ENCODE measurements at regions not wholly inside any gene's neighbourhood (a gene's known extent, or its start where the extent isn't known, plus 50 kb on each side); places are given as distances from the start of the nearest gene placed in this dataset.

- no peak for DNase-seq
These were observed 1441.5 kb upstream of the IGFBP7 start for GRCh38 chr4:58551676-58552075.

DNA sequence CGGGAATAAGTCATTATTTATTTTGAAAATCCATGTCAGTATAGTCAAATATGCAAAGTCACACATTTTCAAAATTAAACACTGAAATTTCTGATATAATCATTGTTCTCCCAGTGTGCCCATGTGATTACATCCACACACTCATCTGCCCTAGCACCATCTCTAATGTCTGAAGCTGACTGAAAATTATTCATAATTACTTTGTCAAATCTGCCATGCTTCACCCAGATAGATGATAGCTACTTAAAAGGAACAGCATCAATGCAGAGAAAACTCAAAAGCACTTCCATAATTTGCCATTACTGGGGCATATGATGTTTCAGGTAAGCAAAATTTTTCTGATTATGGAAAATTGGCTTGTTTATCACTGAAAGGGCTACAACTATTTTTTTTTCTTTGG lies 1433.3 kb upstream of the IGFBP7 start:
- no peak for DNase-seq

- no peak for DNase-seq
These were observed 1431.7 kb upstream of the IGFBP7 start for GRCh38 chr4:58541926-58542325.

GRCh38 chr4:58522765-58523382 lies 1412.7 kb upstream of the IGFBP7 start:
- DNase-seq: no peak

GRCh38 chr4:58515226-58515625 lies 1405.0 kb upstream of the IGFBP7 start:
- no peak for DNase-seq

DNA sequence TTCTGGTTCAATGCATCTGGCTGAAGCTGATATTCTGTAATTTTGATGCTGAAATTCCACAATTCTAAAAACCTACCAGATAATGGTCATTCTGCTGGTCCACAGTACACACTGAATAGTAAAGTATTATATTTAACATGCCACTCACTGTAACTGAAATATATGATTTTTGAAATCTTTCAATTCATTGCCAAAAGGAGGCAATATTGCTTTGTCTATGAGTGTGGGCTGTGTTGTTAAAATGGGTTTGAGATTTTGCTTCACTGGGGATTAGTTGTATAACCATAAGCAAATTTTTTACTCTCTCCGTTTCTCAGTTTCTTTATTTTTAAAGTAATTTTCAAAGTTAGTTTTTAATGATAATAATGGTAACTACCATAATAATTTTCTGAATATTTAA lies 1404.1 kb upstream of the IGFBP7 start:
- no peak for DNase-seq

DNA sequence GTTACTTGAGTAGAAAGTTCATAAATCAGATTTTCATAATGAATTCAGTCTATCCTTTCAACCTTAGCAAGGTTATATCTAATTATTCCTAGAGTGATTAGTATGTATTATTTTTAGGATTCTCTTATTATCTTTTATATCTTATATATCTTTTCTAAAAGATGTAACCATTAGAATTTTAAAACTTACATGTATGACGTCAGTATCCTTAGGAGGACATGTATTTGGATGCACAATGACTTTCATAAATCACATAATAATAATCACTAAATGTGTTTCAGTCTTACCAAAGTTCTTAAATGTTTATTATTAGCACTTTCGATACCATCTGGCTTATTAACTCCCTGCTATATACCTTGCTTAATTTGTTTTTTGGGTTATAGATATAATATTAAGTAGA lies 1400.5 kb upstream of the IGFBP7 start:
- DNase-seq: no peak

GRCh38 chr4:58507079-58507478 lies 1396.9 kb upstream of the IGFBP7 start:
- no peak for DNase-seq

GRCh38 chr4:58502839-58503238 lies 1392.7 kb upstream of the IGFBP7 start:
- no peak for DNase-seq

DNA sequence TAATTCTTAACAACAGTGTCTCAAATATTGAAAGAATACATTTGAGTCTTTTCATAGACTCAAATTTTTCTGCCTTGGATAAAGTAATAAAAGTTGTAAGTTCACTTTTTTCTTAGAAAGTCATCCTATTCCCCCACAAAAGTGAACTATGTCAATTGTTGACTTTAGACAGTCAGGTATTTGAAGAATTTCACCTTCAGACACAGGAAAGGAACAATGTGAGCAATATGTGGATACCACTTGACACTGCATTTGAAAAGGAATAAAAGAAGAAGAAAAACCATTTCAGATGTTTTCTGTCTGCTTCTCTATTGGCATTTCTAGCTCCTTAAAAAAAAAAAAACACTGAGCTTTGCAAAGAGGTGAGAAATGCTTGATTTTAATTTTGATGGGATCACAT lies 1389.0 kb upstream of the IGFBP7 start:
- DNase-seq: no peak

GRCh38 chr4:58491620-58492019 lies 1381.4 kb upstream of the IGFBP7 start:
- no peak for DNase-seq

- no peak for DNase-seq
These were observed 1367.8 kb upstream of the IGFBP7 start for GRCh38 chr4:58477950-58478349.

DNA sequence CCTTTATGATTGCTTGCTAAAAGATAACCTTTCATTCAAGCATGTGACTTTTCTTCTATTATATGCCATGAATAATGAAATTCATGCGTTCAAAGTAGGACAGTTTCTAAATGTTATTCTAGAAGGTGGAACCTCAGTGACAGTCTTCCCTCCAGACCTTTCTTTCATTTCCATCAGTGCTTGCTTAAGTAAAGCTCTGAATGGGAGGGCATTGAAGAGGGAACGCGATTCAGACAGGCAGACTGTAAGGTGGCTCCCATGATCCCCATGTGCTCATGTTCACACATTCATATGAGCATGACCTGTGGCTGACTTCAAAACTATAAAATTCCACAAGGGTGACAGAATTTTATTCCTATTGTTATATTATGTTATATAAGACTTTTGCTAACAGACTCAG lies 1367.3 kb upstream of the IGFBP7 start:
- no peak for DNase-seq

- DNase-seq: no peak
These were observed 1364.9 kb upstream of the IGFBP7 start for GRCh38 chr4:58475097-58475496.

DNA sequence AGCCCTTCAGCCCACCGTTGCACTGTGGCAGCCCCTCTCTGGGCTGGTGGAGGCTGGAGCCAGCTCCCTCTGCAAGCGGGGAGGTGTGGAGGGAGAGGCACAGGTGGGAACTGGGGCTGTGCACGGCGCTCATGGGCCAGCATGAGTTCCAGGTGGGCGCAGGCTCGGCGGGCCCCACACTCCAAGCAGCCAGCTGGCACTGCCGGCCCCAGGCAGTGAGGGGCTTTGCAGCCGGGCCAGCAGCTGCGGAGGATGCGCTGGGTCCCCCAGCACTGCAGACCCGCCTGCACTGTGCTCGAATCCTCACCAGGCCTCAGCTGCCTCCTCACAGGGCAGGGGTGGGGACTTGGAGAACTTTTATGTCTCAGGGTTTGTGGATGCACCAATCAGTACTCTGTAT lies 1354.8 kb upstream of the IGFBP7 start:
- DNase-seq: no peak

DNA sequence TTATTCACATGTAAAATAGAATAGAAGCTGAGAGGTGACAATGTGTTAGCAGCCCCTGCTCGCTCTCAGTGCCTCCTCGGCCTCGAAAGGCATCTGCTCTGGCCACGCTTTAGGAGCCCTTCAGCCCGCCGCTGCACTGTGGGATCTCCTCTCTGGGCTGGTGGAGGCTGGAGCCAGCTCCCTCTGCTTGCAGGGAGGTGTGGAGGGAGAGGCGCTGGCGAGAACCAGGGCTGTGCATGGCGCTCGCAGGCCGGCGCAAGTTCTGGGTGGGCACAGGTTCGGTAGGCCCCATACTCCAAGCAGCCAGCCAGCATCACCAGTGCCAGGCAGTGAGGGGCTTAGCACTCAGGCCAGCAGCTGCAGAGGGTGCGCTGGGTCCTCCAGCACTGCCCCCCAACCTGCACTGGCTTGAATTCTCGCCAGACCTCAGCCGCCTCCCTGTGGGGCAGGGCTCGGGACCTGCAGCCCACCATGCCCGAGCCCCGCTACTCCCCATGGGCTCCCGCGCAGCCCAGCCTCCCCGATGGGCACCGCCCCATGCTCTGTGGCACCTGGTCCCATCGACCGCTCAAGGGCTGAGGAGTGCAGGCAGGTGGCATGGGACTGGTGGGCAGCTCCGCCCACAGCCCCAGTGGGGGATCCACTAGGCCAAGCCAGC lies 1346.7 kb upstream of the IGFBP7 start:
- no peak for DNase-seq

- no peak for DNase-seq
These were observed 1343.8 kb upstream of the IGFBP7 start for GRCh38 chr4:58453956-58454355.

- no peak for DNase-seq
These were observed 1341.5 kb upstream of the IGFBP7 start for GRCh38 chr4:58451707-58452106.

DNA sequence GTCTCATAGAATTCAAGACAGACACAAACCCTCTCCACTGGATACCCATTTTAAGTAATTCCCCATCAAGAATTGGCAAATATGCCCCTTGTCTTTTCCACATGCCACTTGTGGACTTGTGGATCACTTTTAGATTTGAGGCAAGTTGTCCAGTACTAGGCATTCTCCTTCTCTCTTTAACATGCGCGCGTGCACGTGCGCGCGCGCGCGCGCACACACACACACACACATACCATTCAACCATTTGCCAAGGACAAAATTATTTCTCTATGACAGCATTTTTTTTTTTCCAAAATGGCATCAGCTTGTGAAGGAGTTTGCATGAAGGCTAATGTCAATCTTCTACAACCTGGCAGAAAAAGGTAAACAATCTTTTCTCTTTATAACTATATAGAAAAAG lies 1325.7 kb upstream of the IGFBP7 start:
- DNase-seq: no peak

DNA sequence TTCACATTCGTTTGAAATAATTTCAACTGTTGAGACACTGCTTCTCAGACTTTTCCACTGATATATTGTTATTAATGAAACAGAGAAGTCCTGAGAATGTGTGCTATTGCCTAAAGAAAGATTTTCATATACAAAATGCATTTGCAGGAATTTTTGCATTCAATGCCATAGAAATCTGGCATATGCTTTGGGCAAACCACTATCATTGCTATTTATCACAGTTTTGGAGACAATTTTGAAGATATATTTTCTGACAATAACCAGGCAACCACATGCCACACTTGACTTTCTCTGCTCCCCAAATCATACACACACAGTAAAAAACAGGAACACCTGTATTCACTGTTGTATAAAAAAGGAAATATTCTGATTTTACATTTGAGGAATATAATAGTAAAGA lies 1303.7 kb upstream of the IGFBP7 start:
- DNase-seq: no peak

DNA sequence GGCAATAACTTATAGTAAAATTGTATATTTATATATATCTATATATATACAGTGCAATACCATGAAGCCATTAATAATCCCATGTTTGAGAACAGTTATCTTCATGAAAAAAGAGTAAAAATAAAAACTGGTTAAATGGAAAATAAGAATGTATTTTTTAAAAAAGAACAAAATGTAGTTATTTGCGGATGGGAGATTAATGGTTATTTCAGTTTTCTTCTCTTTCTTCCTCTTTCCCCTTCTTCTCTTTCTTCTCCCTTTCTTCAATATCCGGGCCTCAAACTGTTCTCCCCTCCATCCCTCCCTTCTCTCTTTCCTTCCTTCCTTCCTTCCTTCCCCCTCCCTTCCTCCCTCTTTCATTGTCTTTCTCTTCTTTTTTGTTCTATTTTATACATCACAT lies 1301.7 kb upstream of the IGFBP7 start:
- no peak for DNase-seq

DNA sequence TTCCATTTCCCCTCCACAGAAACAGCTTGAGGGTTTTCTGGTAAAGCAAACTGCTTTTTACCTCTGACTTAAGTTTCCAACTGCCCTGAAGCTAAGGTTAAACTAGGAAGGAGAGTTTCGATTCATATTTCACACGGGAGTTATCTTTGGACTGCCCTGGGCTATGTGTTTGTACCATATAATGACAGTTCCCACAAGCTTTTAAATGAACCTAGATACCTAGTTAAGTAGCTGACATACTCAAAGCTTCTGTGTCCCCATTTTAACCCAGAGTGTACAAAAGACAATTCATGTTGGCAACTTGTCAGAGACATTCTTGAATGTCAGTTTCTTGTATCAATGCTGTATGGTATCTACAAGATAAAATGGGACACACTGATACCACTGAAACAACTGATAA lies 1296.6 kb upstream of the IGFBP7 start:
- no peak for DNase-seq

DNA sequence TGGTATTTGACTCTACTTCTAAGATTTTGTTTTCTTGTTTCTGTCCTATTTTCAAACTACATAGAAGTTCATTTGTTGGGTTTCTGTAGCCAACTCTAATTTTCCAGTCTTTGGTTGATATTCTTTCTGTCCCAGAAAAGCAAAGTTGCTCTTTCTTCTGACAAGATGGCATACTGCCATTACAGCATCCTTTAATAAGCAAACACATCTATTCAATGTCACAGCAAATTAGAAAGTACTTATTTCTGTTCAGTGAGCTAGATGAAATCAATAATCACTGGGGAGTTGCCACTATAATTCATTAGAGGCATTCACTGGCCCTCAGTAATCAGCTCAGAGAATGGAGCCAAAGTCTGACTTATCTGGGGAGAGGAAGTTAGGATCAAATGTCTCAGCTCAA lies 1258.0 kb upstream of the IGFBP7 start:
- no peak for DNase-seq

DNA sequence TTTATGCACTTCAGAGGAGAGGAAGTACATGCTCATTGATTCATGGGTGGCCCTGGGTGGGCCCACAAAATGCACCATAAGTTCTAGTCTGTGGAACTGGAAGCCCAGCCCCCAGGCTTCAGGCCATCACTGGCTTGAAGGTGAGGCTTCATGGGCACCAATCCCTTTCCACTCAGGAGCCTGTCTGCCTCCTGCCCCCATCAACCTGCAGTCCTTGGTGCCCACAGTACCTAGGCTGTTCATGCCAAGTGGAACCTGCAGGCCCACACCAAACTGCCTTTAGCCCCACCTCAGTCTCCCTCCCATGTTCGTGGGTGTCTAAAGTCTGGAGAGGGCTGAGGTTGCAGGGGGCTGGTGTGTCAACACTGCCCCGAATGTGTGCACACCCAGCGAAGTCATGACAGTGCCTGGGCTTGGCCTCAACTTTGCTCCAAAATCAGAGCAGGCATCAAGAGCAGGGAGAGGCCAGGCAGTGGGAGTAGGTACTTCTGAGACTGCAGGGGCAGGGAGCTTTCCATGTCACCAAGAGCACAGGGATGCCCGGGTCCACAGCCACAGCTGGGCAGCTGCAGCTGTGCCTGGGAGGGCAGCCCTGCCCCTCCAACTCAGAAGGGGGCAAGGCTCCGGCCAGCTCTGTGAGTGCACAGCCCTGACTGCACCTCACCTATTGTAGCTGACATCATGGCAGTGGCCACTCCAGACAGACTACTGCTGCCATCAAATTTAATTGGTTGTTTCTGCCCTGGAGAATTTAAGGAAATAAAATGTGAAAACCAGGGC lies 1250.4 kb upstream of the IGFBP7 start:
- DNase-seq: no peak
